GM21786 (cell line): ENCODE measurements at regions not wholly inside any gene's neighbourhood (a gene's known extent, or its start where the extent isn't known, plus 50 kb on each side); places are given as distances from the start of the nearest gene placed in this dataset.
"Not testable (repeated sequence)": the region's sequence is repeated elsewhere in the genome, so short reads cannot be mapped to it uniquely, and the experiment has no call there.

Experiments used
- ATAC-seq: cut with Tn5 transposase; IDR thresholded peaks from one replicate; pipeline ENCODE4 v1.9.1; 2021; ENCODE audit not compliant: unreplicated experiment

DNA sequence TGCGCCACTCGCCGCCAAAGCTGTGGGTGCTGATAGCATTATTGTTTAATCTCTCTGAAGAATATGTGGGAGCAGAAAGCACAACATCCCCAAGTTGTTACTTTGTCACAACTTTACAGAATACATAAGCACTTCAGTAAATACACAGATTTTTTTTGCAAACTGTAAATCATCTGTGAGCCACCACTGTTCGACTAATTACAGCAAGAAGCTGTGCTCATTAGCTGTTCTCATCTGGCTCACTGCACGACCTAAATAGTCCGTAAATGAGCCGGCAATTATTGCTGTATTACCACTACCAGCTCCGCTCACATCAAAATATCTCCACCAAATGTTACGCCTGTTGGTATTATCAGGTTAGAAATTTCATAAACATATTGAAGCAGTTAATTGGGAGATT, 228.9 kb upstream of the PRKD1 start:
- no peak for ATAC-seq

DNA sequence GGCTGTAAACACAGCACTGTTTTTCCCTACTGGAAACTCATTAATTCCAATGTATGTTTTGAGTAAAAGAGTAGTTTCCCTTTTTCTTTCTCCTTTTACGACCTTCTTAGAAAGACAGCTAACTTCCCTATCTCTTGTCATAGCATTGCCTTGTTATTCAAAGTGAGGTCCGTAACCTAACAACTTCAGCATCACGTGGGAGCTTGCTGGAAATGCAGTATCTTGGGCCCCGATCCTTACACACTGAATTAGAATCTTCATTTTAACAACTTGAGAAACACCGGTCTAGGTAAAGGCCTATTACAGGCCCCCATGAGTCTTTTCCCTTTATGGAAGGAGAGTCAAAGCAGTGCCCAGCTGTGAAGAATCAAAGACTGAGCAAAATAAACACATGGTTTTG, 230.7 kb upstream of the PRKD1 start:
- ATAC-seq, result no peak

DNA sequence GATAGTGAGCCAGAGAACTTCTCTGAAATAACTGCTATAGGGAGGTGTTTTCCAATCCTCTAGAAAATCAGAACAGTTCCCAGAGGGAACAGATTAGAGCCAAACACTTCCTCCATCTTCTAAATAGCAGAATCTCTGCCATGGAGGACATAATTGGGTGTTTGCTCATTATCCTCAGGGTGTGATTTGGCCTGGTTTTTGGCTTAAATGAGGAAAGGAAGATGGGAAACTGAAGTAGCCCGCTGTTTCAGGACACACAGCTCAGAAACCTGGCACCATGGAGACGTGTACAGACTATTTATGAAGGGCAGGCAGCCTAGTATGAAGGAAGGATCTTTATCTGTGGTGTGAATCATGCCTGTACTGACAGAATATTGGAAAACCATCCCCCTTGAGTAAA, 231.7 kb upstream of the PRKD1 start:
- ATAC-seq, result no peak

DNA sequence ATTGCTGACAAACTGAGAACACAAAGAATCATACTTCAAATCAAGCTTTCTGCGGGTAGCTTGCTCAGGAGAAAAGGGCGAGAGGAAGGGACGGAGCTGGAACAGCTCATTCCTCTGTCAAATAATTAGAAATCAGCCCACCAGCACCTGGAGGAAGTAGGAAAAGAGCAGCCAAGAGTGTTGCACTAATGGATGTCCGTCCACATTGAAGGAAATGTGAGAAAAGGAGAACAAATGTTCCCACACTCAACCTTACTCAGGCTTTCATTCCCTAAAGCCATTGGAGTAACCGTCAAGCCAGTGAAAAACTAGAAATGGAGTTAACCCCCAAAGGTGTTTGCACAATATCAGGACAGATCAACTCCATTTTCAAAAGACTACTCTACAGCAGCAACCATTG, 233.0 kb upstream of the PRKD1 start:
- no peak for ATAC-seq

DNA sequence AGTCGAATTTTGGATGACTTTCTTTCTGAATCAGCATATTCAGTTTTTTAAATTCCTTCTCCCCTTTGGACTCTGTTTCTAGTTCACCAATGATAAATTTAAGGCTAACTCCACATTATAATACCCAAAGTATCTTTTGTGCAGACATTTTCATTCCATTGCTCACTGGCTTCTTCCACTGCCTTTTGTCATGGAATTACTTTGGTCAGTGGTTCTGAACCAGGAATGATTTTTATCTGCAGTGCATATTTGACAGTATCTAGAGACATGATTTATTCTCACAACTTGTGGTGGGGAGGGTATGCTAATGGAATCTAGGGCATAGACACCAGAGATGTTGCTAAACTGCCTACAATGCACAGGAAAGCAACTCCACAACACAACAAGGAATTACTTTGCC, 234.4 kb upstream of the PRKD1 start:
- ATAC-seq, result no peak

DNA sequence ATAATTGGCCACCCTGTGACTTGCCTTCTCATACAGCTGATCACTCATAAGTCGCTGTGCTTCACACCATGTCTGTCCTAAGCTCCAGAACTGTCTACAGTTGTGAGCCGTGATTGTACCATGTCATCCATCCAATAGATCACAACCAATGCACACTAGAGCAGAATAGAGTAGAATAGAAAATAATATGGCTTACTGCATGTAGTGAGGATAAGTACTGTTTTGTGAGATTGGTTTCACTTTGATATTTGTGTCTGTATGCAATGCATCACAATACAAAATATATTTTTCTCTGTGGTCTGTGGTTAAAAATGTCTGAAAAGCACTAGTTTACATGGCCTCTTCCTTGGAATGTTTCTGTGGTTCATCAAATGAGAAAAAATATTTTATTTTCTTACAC, 237.6 kb upstream of the PRKD1 start:
- no peak for ATAC-seq

DNA sequence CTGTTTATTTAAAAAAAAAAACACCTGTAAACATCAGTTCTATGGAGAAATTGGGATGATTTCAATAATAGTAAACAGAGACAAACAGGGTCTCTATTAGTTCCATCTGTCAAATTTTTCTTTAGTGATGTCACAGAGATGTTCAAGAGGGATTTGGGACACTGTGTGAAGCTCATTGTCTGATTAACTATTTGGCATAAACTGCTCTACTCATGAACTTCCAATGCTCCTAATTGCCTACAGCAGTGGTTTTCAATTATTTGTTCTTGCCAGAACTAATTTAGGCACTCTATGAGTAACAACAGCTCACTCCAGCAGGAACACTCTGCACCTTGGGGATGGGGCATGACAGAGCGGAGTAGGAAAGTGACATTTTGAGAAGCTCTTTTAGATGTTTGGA, 250.1 kb upstream of the PRKD1 start:
- no peak for ATAC-seq

DNA sequence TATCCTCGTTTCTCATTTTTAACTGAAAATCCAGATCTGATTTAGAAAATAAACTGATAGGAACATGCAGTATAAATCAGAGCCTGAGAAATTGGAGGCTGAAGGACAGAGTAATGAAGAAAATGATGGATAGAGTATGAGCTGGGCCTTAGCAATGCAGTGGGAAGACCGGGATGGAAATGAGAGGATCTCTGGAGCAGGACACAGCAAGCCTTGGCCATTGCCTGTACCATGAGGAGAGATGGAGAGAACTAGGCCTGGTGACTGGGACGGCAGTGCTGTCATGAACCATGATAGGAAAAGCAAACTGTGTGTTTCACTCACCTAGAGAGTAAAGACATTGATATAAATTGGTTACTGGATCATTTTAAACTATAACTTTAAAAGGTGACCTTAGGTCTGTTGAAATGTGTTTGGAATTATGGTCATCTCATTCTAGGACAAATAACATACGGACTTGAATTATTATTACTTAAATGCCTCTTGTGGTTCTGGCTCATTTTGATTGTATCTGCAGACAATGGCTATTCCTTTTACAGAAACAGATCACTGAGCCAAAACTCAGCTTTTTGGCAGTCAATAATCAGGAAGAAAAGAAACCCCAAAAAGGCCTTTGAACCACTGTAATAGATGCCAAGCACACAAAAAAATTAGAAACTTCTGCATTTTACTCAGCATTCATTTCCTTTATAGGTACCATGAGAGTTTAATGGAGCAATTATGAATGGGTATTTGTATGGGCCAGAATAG, 251.9 kb upstream of the PRKD1 start:
- ATAC-seq, result no peak

DNA sequence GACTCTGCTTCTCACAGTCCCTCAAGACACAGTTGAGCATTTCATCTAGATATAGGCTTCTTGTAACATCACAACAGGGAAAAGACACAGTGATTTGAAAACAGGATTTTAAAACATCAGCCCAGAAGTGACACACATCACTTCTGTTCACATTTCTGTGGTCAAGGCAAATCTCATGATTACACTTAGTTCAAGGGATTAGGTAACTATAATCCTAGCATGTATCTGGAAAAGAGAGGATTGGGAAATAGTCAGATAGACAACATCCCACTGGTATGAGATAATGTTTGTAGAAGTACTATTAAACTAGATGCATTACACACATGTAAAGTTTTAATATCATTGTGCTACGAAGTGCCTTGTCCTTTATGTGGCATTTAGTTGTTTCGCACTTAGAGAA, 252.6 kb upstream of the PRKD1 start:
- ATAC-seq, result no peak

DNA sequence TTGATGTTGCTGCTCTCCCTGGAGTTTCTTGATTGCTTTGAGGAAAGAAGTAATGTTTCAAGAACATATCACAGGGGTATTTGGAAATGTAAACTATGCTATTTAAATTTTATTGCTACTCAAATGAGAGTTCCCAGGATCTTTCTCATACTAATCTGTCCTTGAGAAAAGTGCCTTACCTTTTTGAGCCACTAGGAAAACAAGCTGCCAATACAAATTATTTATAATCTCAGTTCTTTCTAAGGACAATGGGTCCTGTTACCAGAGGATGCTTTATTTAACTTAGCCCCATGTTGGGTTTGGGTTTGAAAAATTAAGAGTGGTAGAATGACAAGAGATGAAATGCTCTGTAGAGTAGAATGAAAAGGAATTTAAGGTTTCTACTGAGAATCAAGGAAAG, 258.2 kb upstream of the PRKD1 start:
- ATAC-seq, result no peak

DNA sequence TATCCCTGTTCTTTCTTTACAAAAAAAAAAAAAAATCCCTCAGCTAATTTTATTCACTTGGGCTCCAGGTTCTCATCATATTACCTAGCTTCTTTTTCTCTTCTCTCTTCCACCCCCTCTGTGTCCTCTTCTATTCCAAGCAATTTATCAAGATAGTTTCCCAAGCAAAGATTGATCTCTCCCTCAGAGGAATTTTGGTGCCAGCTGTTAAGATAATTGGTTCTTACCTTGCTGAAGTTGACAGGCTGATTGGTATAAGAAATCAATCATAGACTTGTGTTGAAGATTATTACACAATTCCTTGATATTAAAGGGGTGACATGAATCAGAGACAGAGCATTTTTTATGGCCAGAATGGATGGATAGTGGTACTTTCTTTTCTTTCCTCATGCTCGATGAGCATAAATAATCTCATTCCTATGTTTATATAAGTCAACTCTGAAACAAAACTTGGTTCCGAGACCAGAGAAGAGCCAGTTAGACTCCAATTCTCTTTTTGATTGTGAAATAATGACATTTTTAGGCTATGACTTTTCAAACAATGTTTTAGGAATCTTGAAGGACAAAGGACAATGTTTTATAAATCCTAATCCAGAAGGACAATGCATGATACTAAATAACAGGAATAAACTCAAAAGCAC, 264.1 kb upstream of the PRKD1 start:
- ATAC-seq, result no peak

DNA sequence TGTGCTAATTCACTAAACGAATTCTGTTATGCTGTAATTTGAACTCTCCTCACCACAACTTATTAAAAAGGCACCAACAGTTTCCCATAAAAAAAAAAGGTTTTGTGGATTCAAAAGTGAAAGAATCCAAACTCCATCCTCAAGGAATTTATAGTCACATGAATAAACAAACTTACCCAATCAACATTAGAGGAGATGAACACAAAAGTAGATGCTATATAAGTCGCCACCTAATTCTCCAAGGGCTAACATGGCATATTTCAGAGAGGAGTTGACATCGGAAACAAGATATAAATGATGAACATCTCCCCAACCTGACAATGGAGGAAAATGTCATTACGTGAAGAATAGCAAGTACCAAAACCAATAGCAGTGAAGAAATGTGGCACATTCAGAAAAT, 265.5 kb upstream of the PRKD1 start:
- ATAC-seq, result no peak

DNA sequence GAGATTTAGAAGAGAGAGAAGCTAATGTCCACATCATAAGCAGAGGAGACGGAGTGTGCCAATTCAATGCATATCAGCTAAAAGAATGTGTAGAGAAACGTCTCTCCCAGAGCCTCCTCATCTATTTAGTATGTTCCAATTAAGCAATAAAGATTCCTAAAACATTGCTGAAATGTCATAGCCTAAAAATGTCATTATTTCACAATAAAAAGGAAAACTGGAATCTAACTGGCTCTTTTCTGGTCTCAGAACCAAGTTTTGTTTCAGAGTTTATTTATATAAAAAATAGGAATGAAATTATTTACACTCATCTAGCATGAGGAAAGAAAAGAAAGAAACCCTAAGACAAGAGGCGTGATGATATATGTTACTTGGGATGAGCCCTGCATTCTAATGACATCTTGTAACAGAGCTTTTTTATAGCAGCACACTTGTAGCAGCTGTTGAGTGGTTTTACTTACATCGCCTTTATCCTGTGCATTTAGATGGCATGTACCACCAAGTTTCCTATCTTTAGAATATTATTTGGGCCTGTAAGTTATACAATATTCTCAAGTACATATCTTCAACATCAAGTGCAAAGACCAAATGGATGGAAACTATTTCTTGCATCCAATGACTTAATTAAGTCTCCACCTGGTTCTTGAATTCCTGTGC, 266.3 kb upstream of the PRKD1 start:
- ATAC-seq, result no peak

DNA sequence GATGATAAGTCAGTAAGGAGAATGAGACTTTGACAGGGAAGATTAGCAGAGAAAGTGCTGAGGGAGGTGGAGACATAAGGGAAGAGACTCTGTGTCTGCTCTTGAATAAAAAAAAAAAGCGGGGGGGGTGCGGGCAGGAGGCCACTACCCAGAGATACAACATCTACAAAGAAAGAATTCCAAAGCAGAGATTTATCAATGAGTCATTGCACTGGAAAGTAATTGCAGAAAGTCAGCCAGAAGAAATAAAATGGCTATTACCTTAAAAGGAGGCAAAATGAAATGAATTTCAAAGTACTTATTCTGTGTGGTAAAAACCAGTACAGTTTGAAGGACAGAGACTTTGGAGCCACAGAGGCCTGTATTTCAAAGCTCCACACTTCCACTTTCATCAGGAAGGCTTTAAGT, 267.1 kb upstream of the PRKD1 start:
- no peak for ATAC-seq

DNA sequence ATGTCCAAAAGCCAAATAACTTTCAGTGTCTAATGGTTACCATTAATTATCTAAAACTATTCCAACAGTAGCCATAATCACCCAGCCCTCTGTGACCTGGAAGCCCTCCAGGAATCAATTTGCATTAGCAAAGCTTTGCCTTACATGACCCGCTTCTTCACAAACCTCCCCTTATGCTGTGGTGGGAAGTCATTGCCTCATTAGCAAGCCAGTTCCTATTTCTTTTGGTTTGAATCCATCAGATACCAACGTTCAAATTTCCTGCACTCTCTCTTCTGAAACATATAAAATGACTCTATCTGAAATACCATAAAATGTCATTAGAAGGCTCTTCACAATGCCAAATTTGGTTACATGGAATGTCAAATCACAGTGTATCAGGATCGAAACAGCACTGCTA, 268.3 kb upstream of the PRKD1 start:
- ATAC-seq, result no peak

DNA sequence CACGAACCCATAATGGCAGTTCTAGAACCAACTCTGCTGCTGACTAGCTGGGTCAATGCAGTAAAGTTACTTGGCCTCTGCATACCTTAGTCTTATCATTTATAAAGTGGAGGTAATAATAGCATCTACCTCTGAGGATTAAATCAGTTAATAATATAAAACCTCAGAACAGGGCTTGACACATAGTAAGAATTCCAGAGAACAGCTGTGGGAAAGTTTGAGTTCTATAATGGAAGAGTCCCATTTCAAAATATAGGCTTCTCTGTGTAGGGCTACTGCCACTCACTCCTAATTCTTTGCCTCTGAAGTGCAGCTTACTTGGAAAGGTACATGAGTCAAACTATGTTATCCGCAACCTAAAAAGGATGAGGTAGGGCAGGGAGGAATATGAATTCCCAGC, 269.2 kb upstream of the PRKD1 start:
- ATAC-seq, result no peak

DNA sequence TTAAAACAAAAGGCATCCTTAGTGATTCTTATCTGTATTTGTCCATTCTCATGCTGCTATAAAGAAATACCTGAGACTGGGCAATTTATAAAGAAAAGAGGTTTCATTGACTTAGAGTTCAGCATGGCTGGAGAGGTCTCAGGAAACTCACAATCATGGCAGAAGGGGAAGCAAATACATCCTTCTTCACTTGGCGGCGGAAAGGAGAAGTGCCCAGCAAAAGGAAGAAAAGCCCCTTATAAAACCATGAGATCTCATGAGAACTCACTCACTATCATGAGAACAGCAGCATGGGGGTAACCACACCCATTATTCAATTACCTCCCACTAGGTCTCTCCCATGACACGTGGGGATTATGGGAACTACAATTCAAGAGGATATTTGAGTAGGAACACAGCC, 271.1 kb upstream of the PRKD1 start:
- ATAC-seq, result not testable (repeated sequence)

DNA sequence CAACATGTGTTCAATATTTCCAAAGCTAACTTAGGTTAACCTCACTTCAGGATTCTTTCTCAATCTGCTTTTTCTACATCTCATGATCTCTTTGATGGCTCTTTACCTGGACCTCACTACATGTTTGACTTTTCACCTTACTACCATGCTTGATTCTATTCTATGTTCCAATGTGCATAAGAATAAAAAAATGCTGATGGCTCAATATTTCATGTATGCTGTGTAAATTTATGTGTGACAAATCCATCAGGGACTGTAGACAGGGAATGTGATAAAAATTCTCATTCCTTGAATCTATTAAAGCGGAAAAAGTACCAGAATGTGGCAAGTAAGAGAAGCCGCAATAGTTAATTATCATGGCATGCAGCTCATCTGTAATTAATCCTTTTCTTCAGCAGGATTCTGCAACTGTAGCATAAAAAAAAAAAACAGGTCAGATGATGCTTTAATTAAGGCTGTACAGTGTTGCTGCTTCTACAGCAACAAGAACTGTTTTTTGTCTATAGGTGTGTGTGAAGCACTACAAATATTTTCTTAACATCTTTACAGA, 276.9 kb upstream of the PRKD1 start:
- ATAC-seq, result no peak

DNA sequence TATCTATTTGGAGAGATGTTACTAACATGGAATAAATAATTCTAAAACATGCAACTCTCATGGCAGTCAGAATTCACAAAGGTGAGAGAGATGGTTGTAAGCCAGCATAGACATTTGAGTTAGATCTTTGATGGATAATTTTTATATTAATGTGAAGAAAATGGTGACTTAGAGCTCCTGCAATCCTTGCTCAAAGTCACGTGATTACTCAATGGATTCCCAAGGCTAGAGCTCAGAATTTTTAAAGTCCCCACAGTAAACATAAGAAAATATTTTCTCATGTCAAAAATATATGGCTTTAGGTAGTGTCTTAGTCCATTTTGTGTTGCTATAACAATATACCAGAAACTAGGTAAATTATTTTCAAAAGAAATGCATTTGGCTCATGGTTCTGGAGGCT, 281.5 kb upstream of the PRKD1 start:
- ATAC-seq, result no peak

DNA sequence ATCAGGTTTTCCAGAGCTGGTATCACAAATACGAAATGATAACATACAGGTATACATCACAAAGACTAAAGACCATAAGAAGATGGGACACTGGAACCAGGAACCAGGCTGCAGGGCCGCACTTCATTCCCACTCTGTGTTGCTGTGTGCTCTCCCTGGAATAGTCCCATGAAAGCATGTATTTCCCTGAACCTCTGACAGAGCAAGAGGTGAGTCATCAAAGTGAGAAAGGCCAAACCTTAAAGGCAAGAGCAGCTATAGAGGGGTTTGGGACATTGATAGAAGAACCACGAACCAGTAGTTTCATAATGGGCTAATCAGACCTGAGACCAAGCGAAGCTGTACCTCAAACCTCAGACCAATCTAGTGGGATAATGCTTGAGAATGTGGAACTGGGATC, 283.0 kb upstream of the PRKD1 start:
- no peak for ATAC-seq

DNA sequence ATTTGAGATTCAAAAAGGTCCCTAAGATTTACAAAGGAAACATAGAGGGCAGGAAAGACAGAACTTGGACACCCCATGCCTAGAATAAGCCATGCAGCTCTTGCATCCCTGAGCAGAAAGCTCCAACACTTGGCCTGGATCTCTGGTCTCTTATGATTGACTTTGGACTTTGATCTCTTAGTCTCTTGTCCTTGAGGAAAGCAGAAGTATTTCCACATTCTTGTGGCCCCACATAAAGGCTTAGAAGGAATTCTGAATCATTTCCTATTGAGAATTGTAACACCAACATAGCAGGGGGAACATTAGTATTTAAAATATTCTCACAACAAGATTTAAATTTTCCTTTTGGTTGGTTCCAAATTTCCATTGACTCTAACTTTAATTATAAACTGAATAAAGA, 283.7 kb upstream of the PRKD1 start:
- no peak for ATAC-seq

DNA sequence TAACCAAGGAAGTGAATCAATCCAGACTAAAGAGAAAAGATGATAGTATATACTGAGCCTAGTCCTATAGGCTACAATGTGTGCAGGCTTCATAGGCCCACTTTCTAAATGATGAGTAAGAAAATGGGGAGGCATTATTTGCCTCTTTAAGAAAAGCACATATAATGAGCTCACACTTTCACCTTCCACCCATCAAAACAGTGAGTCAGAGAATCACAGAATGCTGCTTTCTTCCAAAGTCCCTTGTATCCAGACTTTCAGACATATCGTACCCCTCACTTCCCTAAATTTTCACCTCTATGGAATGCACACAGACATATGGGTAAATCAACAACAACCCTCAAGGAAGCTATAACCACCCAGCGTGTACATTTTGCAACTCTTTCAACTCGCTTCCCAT, 286.4 kb upstream of the PRKD1 start:
- no peak for ATAC-seq
